DMS 273 (cell line): ENCODE measurements at regions not wholly inside any gene's neighbourhood (a gene's known extent, or its start where the extent isn't known, plus 50 kb on each side); places are given as distances from the start of the nearest gene placed in this dataset.
"Not testable (repeated sequence)": the region's sequence is repeated elsewhere in the genome, so short reads cannot be mapped to it uniquely, and the experiment has no call there.

Experiments used
- DNase-seq: peaks from one replicate; lab custom pipeline; 2025; ENCODE audit not compliant: unreplicated experiment; lab: John Stamatoyannopoulos, UW

DNA sequence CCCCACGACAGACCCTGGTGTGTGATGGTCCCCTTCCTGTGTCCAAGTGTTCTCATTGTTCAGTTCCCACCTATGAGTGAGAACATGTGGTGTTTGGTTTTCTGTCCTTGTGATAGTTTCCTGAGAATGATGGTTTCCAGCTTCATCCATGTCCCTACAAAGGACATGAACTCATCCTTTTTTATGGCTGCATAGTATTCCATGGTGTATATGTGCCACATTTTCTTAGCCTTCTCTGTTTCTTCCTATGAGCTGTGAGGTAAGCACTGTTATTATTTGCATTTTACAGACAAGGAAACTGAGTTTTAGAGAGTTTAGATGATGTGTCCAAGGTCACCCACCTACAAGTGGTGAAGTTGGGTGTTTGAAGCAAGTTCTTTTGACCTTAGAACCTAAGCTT is 51.1 kb upstream of the BNC1 start:
- not testable (repeated sequence) for DNase-seq

DNA sequence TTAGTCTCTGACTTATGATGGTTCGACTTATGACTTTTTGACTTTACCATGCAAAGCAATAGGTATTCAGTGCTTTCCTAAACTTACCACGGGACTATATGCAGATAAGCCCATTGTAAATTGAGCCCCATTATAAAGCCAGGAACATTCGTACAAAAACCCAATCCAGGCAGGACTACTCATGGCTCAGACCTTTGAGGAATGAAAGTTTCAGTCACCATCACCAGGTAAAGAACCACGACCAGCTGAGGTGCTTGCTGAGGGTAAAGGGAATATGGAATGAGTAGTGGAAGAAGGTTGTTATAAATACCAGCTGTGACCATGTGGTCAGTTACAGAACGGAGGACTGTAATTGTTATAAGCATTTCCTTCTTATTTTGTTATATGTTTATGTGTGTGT is 54.9 kb upstream of the BNC1 start:
- DNase-seq: no peak

DNA sequence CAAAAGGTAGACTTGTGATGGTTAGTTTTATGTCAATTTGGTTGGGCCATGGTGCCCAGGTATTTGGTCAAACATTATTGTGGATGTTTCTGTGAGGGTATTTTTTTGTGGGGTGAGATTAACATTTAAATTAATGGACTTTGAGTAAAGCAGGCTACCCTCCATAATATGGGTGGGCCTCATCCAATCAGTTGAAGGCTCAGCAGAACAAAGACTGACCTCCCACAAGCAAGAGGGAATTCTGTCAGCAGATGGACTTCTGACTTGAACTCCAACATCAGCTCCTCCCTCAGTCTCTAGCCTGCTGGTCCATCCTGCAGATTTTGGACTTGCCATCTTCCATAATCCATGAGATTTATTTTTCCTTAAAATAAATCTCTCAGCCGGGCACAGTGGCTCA is 55.6 kb upstream of the BNC1 start:
- DNase-seq: no peak

DNA sequence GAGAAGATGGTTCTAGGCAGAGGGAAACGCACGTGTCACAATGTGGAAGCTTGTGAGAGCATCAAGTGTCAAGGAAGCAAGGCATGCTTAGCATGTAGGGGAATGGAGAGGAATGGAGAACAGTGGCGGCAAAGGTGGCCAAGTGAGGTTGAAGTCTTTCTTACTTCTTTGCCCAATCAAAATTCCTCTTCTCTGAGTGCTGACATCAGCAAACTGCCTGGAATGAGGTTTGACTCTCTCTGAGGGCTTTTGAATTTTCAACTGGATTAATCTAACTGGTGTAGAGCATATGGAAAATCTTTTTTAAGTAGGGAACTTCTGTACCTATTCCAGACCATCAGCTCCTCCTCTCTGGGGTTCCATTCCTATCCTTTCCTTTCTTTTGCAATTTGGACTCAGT is 61.9 kb upstream of the BNC1 start:
- no peak for DNase-seq

DNA sequence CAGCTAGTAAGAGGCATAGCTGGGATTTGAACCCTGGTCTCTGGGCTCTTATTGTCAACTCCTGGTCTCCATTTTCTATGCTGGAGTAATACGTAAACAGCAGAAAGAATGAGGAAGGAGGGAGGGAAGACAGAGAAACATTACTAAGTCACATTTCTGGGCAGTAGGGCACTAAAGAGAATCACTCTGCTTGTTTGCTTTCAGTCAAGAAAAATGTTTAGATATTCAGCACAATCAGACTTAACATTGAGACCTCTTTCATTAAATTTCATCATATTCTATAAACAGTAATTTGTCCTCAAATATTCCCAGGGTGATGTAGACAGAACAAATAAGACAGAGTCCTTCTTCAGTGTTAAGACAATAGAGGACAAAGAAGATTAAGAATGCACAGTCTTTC is 67.7 kb upstream of the BNC1 start:
- DNase-seq: no peak

DNA sequence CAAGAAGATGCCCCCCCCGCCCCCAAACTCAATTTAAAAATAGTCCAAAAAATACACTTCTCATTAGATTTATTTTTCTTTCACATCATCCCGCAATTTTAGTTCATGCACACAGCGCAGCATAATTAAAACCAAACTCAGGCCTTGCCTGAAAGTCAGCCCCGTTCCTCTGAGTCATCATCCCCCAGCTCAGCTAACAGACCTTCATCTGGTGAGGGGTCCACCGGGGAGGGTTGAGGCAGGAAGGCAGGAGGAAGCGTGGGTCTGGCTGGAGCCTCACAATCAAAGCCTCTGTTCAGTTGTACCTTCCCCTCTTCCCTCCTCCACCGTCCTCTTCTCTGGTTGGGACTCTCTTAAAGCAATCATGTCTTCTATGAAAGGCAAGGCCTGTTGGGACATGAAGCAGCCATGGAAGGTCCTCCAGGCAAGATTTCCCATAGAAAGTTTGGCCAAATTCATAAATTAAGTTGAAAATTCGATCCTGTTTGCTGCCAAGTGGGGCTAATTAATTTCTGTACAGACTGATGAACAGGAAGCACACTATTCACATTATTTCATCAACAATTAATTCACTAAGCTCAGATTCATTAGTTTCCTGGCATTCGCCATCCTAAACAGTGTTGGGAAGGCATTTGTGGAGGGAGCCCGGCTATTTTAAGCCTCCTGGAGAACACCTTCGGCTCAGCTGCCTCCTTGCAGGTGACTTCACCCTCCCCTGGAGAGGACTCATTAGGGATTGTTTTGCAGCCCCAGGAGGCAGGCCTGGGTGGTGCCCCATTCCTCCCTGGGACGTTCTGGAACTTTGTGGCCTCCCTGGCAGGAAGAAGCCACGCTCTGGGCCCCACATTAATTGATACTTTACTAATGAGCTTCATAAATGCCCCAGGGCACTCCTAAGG is 72.3 kb upstream of the BNC1 start:
- DNase-seq: no peak

DNA sequence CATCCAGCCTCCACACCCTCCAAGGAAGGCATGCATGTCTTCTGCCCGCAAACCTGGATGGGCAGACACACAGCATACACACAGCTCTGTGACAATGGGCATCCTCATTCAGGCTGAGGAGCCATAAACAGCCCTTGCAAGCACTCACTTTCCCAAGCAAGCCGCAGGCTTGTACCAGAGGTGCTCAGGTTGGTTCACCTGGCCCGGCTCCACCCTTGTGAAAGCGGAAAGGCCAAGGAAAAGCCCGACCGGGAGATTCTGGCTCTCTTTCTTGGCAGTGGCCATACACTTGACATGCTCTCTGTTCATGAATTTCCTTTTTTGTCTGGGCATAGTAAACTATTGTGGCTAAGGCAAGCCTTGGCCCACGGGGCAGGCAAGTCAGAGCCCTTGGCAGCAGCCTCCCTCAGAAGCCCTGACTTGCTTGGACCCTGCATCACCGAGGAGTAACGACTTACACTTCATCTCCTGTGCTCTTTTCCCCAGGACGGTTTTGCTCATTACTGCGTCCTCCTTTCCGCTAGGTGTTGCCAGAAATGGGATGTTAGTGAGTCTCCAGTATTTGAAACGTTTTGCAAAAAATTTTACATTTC is 74.6 kb upstream of the BNC1 start:
- no peak for DNase-seq

DNA sequence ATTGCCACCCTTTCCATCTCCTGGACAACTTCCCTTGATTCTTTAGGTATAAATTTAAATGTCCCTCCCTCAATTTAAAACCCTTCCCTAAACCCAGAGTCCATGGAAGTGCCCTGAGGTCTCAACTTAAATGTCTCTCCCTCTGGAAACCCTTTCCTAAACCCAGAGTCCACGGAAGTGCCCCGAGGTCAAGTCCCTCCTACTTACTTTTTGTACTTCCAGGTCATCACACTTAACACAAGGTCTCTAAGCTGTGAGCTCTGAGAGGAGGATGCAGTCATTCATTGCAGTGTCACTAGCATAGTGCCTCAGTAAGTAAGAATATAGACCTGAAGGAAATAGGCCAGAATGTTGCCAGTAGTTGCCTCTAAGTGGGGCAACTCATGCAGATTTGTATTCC is 78.2 kb upstream of the BNC1 start:
- DNase-seq: no peak

DNA sequence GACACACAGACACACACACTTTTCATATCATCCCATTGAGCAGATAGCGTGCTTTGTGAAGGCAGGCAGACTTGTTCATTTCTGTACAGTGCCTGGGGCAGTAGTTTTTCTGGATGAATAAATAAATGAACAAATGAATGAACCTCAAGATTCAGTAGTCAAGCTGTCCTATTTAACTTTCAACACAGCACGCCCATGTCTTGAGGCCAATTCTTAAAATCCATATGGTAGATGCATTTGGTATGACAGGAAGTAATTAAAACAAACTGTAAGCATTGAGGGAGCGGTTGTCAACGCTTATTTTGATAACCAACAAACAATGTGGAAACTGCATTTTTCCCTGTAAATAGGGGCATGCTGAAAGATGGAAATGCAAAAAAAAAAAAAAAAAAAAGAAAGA is 80.0 kb upstream of the BNC1 start:
- DNase-seq: no peak

DNA sequence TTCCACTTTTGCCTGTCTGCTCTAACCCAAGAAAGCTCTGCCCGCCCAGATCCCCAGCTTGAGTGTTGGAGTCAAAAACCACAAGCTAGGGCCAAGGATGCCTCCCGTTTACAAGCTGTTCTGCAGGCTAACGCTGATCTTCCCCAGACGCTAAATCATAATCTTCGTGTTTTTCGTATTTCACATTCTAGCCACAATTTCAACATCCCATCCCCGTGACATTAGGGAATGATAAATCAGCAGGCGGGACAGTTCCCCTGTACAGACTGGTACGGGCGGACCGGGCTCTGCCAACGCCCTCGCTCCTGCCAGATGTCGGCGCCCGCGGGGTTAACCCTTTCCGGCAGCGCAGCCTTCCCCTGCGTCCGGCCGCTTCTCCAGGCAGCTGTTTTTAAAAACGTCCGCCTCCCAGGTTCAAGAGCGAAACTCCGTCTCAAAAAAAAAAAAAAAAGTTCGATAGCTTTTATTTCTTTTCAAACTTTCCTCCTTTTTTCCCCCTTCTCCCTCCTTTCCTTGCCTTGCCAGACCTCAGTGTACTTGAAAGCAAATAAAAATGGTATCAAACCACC is 81.0 kb upstream of the BNC1 start:
- DNase-seq: peak; percentile 70

DNA sequence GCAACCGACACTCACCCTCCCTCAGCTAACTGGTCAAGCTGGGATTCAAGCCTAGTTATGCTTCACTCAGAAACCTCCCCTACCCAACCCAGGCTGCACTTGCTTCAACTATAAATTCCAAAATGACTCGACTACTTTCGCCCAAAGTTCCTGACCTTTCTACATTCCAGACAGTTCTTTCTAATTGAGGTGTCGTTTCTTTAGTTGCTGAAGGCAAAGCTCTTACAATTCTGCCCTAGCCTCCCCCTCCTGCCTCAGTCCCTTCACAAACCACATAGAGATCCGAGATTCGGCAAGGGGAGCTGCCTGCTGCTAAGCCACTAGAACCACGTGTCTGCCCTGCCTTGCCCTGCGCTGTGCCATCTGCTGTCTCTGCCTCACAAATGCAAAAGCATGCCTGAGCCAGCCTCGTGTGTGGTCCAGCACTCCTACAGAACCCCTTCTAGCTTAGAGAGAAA is 74.7 kb upstream of the SH3GL3 start:
- peak; percentile 76 for DNase-seq

DNA sequence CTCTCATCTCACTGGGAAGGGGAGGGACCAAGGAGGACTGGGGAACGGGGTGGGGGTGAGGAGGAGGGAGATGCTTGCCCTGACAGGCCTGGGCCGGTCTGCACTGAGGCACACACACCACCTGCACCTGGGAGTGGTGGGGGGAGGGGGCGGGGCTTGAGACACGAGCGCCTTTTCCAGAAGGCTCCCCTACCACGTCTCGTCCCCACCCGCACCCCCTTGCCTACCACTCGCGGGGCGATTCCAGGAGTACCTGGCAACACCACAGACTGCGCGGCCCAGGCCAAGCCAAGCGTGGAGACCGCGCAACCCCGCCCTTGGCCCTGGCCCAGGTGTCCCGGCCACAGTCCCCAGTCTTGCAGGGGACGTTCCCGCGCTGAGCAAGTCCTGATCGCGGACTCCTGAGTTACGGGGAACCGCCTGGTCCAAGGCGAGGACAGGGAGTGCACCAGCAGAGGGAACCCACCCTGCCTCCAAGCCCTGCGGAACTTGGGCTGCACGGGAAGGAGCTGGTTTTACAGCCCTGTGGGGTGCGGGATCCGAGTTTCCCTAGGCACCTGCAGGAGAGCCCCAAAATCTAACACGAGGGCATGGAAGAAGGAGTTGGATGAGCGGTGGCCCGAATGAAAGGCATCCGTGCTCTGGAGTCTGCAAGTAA is 68.1 kb upstream of the SH3GL3 start:
- no peak for DNase-seq

DNA sequence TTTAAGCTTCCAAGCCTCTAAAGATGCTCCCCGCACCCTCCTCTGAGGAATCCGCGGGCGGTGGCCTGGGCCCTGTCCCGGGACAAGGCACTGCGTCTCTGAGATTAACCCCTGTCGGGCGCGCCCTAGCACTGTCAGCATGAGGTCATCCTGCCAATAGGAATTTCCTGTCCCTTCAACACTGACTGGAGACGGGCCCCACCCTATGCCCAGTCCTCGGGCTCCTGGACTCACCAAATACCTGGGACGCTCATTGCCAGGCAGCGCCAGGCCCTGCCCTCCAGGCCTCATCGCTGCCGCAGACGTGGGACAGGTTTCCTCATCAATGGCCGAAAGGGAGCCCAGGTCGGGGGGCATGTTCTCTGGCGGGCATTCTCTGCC is 67.6 kb upstream of the SH3GL3 start:
- DNase-seq: no peak

DNA sequence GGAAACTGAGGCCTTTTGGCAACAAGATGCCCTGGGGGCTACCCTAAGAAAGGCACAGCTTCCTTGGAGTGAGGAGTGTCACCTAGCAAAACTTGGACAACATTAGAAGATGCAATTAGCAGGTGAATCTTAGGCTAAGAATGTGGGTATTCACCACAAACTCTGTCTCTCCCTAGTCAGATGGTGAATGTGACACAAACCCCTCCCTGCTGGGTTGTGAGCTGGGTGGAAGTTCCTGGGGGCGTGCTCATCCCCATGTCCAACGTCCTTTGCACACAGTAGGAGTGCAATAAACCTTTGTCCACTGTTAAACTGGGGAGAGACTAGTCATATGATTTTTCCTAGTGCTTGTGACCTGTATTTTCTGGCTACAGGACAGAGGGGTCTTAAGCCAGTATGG is 67.1 kb upstream of the SH3GL3 start:
- DNase-seq: no peak

DNA sequence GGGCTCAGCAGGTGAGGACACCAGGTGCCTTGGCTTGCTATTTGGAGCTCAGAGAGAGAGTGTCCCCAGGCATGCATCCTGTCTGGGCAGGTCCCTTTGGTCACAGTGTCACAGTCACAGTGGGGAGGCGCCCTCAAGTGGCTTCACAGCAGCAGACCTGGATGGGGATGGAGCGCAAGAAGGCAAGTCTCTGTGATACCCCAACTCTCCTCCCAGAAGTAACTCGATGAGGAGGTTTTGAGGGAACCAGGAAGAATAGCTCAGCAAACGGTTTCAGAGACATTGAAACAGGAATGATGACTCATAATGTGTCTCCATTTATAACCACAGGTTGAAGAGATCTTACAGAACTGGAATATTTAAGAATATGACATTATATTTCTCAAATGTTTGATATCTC is 66.5 kb upstream of the SH3GL3 start:
- DNase-seq: peak; percentile 8

DNA sequence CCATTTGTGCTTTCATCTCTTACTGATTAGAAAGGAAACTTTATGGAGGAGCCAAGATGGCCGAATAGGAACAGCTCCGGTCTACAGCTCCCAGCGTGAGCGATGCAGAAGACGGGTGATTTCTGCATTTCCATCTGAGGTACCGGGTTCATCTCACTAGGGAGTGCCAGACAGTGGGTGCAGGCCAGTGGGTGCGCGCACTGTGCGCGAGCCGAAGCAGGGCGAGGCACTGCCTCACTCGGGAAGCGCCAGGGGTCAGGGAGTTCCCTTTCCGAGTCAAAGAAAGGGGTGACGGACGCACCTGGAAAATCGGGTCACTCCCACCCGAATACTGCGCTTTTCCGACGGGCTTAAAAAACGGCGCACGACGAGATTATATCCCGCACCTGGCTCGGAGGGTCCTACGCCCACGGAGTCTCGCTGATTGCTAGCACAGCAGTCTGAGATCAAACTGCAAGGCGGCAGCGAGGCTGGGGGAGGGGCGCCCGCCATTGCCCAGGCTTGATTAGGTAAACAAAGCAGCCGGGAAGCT is 63.5 kb upstream of the SH3GL3 start:
- DNase-seq: peak; percentile 4

DNA sequence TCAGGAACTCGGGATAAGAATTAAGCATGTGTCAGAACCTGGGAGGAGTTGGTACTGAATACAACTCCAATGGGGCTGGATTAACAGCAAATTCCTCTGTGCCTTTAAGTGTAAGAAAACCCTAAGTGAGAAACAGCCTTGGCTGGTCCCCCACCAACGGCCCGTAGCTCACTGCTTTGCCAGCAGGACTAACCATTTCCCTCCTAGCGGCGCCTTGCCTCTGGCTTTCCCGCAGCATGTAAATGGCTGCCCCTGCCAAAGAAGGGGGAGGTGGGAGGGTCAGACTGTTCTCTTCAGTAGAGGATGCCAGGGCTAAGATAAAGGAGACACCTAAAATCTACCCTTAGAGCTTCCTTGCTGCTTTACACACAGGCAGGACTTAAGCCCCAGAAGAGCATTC is 51.0 kb upstream of the SH3GL3 start:
- DNase-seq: peak; percentile 8
